ENCODE measurements at regions not wholly inside any gene's neighbourhood (a gene's known extent, or its start where the extent isn't known, plus 50 kb on each side); places are given as distances from the start of the nearest gene placed in this dataset.

- TF ChIP-seq CTCF (IDR thresholded peaks at IDR 0.05; ENCODE audit: low read length) (no peak), EZH2 (IDR thresholded peaks at IDR 0.05; ENCODE audit: borderline replicate concordance, low read length) (no peak)
Measured at GRCh38 chr1:193569983-193570269, 383.5 kb upstream of the B3GALT2 start.
